GM21825 (cell line): ENCODE measurements at regions not wholly inside any gene's neighbourhood (a gene's known extent, or its start where the extent isn't known, plus 50 kb on each side); places are given as distances from the start of the nearest gene placed in this dataset.
A peak's percentile ranks its signal among the peaks of the same experiment; 100 is the strongest.

Experiments used
- ATAC-seq: cut with Tn5 transposase; IDR thresholded peaks from one replicate; pipeline ENCODE4 v1.9.1; 2021; ENCODE audit warnings: mild to moderate bottlenecking, moderate library complexity; ENCODE audit not compliant: unreplicated experiment

DNA sequence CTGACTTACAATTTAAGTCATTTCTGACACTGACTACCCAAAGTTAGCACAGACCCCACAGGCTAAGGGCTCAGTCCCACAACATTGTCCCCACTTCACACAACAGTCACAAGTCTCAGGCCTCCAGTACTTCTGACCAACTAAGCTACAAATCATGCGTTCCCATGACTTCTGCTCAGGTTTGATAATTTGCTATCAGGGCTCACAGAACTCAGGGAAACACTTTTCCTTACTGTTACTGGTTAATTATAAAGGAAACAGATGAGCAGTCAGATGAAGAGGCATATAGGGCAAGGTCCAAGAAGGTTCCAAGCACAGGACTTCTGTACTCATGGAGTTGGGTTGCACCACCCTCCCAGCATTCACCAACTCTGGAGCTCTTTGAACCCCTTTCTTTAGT is 151.2 kb upstream of the TNR start:
- no peak for ATAC-seq

GRCh38 chr1:175893192-175893591 is 149.8 kb upstream of the TNR start:
- no peak for ATAC-seq

GRCh38 chr1:175892686-175893085 is 149.3 kb upstream of the TNR start:
- ATAC-seq = no peak

DNA sequence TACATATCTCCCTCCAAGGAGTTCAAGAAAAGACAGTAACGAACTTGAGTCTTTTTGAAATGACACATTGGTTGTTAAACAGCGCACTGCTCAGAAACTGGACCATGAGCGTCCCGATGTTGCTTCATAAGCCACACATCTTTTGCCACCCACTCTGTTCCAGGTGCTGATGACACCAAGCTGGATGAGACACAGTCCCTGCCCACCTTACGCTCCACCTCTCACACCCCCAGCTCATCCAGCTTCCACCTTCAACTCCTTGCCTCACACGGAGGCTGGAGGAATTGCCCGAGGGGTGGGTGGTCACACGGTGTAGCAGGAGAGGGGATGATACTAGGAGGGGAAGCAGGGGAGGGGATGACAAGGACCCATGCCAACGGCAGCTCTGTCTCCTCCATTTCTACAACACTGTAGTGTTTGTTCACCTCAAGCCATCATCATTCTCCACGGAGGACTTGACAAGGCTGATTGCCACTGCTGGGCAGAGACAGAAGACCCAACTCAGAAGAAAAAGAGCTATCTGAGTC is 148.5 kb upstream of the TNR start:
- ATAC-seq = no peak

- no peak for ATAC-seq
Observed at GRCh38 chr1:175890958-175891357, 147.6 kb upstream of the TNR start.

GRCh38 chr1:175889848-175890247 is 146.5 kb upstream of the TNR start:
- ATAC-seq = no peak

DNA sequence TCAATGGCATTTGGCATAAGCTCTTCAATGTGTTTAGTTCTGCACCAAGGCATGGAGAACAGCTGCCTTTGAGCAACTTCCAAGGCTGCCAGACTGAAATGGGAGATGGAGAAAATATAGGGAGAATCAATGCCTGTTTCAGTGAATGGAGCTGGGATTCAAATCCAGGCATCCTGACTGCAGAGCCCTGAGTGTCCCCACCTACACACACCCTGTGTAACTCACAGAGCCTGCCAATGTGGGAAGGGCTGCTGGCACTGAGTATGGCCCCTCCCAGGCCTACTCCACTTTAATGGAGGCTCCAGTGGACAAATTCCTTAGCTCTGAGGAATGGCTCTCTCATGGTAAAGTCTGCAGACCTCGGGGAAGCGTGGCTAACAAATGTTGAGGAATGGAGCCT is 145.6 kb upstream of the TNR start:
- no peak for ATAC-seq

DNA sequence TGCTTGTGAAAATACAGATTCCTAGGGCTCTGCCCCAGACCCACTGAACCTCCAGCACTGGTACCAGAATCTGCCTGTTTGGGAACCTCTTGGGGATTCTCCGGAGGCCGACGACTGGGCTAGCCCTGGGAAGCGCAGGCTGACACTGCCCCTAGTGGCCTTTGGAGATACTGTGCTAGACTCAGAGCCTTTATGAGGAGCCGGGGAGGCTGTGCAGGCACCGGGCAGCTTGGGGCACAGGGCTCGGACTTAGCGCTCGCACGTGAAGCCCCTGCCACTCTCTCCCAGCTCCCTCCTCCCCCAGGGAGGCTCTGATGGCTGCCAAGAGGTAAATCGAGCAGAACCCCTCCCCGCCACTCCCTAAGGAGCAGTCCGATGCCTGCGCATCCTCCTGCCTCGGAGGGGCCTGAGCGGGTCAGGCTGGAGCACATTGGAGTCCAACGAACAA is 144.6 kb upstream of the TNR start:
- no peak for ATAC-seq

DNA sequence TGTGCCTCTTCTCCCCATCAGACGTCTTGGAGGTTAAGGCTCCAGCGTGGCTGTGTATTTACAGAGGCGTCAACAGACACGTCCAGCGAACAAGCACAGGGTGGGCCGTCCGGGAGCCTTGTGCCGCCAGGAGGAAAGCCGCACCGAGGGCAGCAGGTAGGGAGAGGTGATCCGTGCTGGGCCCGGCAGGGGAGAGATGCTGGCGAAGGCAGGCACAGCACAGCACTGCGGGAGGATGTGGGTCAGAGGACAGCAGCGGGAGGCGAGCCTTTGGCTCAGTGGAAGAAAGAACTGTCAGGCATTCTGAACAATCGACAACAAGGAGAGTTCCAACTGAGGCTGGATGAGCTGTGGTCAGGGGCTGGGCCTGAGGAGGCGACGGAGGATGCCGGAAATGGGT is 144.1 kb upstream of the TNR start:
- ATAC-seq = no peak

- no peak for ATAC-seq
Observed at GRCh38 chr1:175885326-175885725, 141.9 kb upstream of the TNR start.

DNA sequence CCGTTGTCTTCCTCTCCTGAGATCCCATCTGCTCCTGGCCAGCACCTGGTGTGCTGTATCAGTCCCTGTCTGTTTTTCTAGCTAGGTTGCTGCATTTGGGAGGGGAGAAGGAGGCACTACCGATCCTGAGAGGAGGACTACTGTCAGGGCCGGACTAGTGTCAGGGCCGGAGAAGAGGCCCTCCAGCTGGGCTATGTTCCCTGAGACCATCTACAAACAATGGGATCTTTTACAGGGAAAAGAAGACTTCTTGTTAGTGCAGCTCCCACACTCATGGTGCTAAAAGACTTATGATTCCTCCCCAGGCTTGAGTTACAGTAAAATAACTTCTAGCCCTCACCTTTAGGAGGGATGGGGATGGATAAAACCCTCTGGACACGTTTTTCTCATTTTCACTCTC is 141.0 kb upstream of the TNR start:
- ATAC-seq = no peak

GRCh38 chr1:175882192-175882591 is 138.8 kb upstream of the TNR start:
- no peak for ATAC-seq

DNA sequence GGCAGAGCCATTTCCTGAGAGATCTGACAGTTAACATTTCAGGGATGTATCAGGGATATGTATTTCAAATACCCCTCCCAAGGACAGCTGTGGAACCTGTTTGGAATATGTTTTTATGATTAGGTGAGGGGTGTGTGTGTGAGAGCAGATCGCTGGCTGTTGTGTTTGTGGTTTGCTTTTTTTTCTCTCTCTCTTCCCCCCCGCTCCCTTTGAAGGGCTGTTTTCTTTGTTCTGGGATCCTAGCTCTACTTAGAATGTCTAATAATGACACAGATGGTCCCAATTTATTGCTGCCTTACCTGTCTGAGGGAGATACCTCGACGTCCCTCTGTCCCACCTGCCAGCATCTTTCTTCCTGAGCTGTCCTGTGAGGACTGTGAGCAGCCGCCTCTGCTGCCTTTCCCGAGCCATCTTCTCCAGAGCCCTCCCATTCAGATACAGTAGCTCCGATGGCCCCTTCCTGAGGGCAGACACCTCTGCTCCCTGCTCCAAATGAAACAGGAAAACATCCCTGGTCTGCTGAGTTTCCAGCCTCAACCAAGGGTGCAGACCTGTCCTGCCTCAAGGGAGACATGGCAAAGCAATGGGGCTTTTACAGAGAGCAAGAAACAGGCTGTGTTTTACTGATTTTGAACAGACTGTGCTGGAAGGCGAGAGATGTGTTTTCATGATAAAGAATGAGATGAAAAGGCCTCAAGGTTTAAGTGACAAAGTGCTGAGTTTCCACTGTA is 138.0 kb upstream of the TNR start:
- no peak for ATAC-seq

DNA sequence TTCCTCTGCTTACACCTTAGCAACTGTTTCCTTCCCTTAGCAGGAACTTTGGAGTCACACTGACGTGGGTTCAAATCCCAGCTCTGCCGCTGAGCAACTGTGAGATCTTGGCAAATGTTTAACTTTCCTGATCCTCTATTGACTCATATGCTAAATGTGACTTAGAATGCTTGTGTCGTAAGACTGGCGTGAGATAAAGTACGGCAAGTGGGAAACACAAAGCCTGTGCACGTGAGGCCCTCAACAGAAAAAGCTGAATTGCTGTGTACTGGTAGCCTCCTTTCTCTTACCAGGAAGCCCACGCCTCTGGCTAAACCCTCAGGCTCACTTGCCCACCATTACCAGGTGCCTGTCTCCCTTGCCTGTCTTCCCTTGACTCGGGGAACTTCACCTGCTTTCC is 135.4 kb upstream of the TNR start:
- ATAC-seq = no peak

- no peak for ATAC-seq
Observed at GRCh38 chr1:175877939-175878737, 134.7 kb upstream of the TNR start.

DNA sequence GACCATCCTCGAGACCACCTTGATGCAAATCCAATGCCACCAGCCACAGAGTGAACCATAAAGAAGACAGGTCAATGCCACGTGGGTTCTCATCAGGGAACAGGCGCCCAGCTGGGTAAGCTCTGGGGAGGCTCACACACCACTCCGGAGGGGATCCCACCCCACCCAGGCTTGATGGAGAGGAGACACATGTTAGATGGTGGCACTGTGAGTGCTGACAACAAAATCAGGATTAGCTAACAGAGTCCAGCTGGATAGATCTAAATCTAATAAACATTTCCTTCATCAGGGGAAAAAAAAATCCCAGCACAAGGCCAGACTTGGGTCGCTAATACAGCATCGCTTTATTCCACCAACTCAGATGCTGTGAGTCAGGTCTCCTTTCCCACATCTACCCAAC is 132.2 kb upstream of the TNR start:
- ATAC-seq = no peak

DNA sequence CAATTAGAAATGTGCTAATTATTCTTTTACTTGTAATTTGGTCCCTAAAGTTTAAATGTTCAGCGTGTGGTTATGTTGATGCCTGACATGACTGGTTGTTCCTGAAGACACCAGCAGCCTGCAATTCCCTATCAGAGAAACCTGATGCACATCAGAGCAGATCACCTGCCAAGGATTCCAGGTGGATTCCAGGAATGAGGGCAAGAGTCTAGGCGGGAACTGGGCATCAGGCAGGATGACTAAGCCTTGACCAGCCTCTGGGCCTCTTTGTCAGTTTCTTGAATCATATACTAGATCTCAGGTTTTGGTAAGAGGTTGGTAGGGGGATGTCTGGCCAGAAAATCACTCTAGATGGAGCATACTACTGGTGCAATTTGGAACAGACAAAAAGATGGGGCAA is 130.7 kb upstream of the TNR start:
- no peak for ATAC-seq

GRCh38 chr1:175873290-175873935 is 130.0 kb upstream of the TNR start:
- ATAC-seq = peak; percentile 87

GRCh38 chr1:175872588-175872987 is 129.2 kb upstream of the TNR start:
- ATAC-seq = no peak

DNA sequence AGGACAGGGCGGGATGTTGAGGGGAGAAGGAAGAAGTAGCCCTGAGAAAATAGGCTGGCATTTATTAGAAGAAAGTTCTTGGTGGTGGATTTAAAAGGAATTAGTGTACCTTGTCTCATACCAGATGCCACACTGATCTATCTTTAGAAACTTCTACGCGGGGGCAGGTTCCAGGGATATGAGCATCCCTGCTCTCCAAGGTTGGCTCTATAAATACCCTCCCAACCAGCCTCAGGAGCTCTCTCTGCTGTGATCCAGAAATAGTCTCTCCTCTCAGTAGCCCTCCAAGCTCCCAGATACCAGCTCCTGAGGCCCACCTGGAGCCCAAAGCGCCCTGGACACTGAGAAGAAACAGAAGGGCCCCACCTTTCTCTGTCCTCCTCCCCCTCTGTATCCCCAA is 128.3 kb upstream of the TNR start:
- ATAC-seq = no peak

GRCh38 chr1:175870217-175870616 is 126.8 kb upstream of the TNR start:
- no peak for ATAC-seq

- ATAC-seq = no peak
Observed at GRCh38 chr1:175866776-175867175, 123.4 kb upstream of the TNR start.
